H1 (cell line): ENCODE measurements at regions not wholly inside any gene's neighbourhood (a gene's known extent, or its start where the extent isn't known, plus 50 kb on each side); places are given as distances from the start of the nearest gene placed in this dataset.

ENCODE experiments used
- CTCF ChIA-PET: fragments of 300-600 bp; sonication (Branson Sonifier 250); formaldehyde crosslinking; loops from one replicate; lab custom pipeline; 2021; ENCODE audit not compliant: partially characterized antibody; lab: Charles Lee
- POLR2A ChIA-PET: fragments of 300-600 bp; sonication (Branson Sonifier 250); formaldehyde crosslinking; loops from one replicate; lab custom pipeline; 2021; ENCODE audit warnings: inconsistent platforms; ENCODE audit not compliant: partially characterized antibody; lab: Charles Lee
- DNase-seq, 2 experiments: peaks; one replicate each; pipeline versions ENCODE4 v3.0.0 to v3.0.0-alpha.2; 2010 to 2022; ENCODE audit warnings: low spot score in 2 of 2, low read depth in 1 of 2, mixed read lengths in 1 of 2
- FAIRE-seq: peaks from 2 replicates; lab custom pipeline; 2011; peaks lifted over from hg19 to GRCh38; lab: Jason Lieb, UNC
- H2AFZ ChIP-seq: 2 replicates; pipeline ENCODE4 v1.8.1; 2012; ENCODE audit warnings: low read length, inconsistent platforms
- H2AK5ac ChIP-seq: 2 replicates; pipeline ENCODE4 v1.6.1; 2013; ENCODE audit warnings: low read depth, low read length
- H2BK120ac ChIP-seq: replicated peaks from 2 replicates; pipeline ENCODE3; 2013; ENCODE audit warnings: low read depth, low read length, inconsistent platforms
- H2BK12ac ChIP-seq: 2 replicates; pipeline ENCODE4 v1.6.1; 2013; ENCODE audit warnings: low read depth, low read length
- H2BK15ac ChIP-seq: 2 replicates; pipeline ENCODE4 v1.6.1; 2013; ENCODE audit warnings: low read length
- H2BK20ac ChIP-seq: 2 replicates; pipeline ENCODE4 v1.6.1; 2013; ENCODE audit warnings: low read length
- H2BK5ac ChIP-seq: 2 replicates; pipeline ENCODE4 v1.6.1; 2013; ENCODE audit warnings: low read depth, low read length
- H3K14ac ChIP-seq: 2 replicates; pipeline ENCODE4 v1.6.1; 2013; ENCODE audit warnings: inconsistent platforms; ENCODE audit not compliant: insufficient read length
- H3K18ac ChIP-seq: 2 replicates; pipeline ENCODE4 v1.6.1; 2013; ENCODE audit warnings: low read length; ENCODE audit errors: extremely low read depth
- H3K23ac ChIP-seq: 2 replicates; pipeline ENCODE4 v1.6.1; 2013; ENCODE audit warnings: inconsistent platforms; ENCODE audit not compliant: insufficient read length
- H3K23me2 ChIP-seq: 2 replicates; pipeline ENCODE4 v1.6.1; 2013; ENCODE audit warnings: low read depth, low read length
- H3K27ac ChIP-seq: 2 replicates; pipeline ENCODE4 v1.6.1; 2011; ENCODE audit warnings: low read depth, low read length, inconsistent platforms
- H3K27me3 ChIP-seq, 4 experiments: replicated peaks in 1 of 4; 1 replicate in 1 of 4; 2 replicates in 3 of 4; pipeline versions ENCODE4 v1.6.1 to v1.8.1; 2011 to 2013; ENCODE audit warnings: low read length in 3 of 4, mild to moderate bottlenecking in 3 of 4, inconsistent platforms in 2 of 4, mixed read lengths in 2 of 4, moderate library complexity in 1 of 4; ENCODE audit not compliant: control insufficient read depth in 3 of 4, insufficient read depth in 3 of 4; ENCODE audit errors: extremely low read depth in 1 of 4
- H3K36me3 ChIP-seq, 4 experiments: 2 replicates each; pipeline versions ENCODE4 v1.6.1 to v1.8.1; 2011 to 2013; ENCODE audit warnings: mild to moderate bottlenecking in 4 of 4, low read length in 3 of 4, moderate library complexity in 2 of 4, control low read depth in 1 of 4, inconsistent platforms in 1 of 4; ENCODE audit not compliant: insufficient read depth in 4 of 4, control insufficient read depth in 2 of 4
- H3K4ac ChIP-seq: replicated peaks from 2 replicates; pipeline ENCODE3; 2013; ENCODE audit warnings: low read length, low read depth, mixed read lengths, inconsistent platforms; ENCODE audit not compliant: insufficient read length
- H3K4me1 ChIP-seq, 4 experiments: replicated peaks in 1 of 4; 1 replicate in 1 of 4; 2 replicates in 3 of 4; pipeline versions ENCODE4 v1.6.1 to v1.8.1; 2011 to 2013; ENCODE audit warnings: low read length in 3 of 4, inconsistent platforms in 2 of 4, mixed read lengths in 1 of 4; ENCODE audit not compliant: insufficient read depth in 4 of 4, control insufficient read depth in 3 of 4
- H3K4me2 ChIP-seq, 2 experiments: 2 replicates each; pipeline versions ENCODE4 v1.6.1 to v1.8.1; 2011 to 2013; ENCODE audit warnings: low read depth in 2 of 2, low read length in 2 of 2, control low read depth in 1 of 2, inconsistent platforms in 1 of 2, mild to moderate bottlenecking in 1 of 2; ENCODE audit not compliant: insufficient read depth in 1 of 2
- H3K4me3 ChIP-seq, 4 experiments: fragments of 200-600, 300-600 bp in 1 of 4; sonication (generic), shearing (Covaris generic), sonication (Bioruptor Twin) in 1 of 4; 2 replicates each; pipeline versions ENCODE4 v1.5.1 to v1.8.1; 2011 to 2016; ENCODE audit warnings: low read length in 4 of 4, low read depth in 3 of 4, control low read depth in 2 of 4, inconsistent platforms in 2 of 4, mild to moderate bottlenecking in 2 of 4, mixed read lengths in 1 of 4, moderate library complexity in 1 of 4; ENCODE audit not compliant: insufficient read depth in 2 of 4; ENCODE audit errors: extremely low read depth in 1 of 4
- H3K56ac ChIP-seq: replicated peaks from 2 replicates; pipeline ENCODE3; 2013; ENCODE audit warnings: low read depth, mild to moderate bottlenecking, mixed read lengths, low read length, inconsistent platforms; ENCODE audit not compliant: insufficient read length
- H3K79me1 ChIP-seq: 2 replicates; pipeline ENCODE4 v1.6.1; 2013; ENCODE audit warnings: low read depth, low read length, control low read depth
- H3K79me2 ChIP-seq, 2 experiments: 2 replicates each; pipeline versions ENCODE4 v1.6.1 to v1.8.1; 2012 to 2013; ENCODE audit warnings: low read length in 2 of 2, mild to moderate bottlenecking in 2 of 2, inconsistent platforms in 1 of 2; ENCODE audit not compliant: insufficient read depth in 2 of 2, control insufficient read depth in 1 of 2
- H3K9ac ChIP-seq, 4 experiments: replicated peaks in 1 of 4; 1 replicate in 1 of 4; 2 replicates in 3 of 4; pipeline versions ENCODE4 v1.6.1 to v1.8.1; 2011 to 2013; ENCODE audit warnings: low read depth in 3 of 4, low read length in 3 of 4, control low read depth in 2 of 4, mild to moderate bottlenecking in 2 of 4, moderate library complexity in 2 of 4, inconsistent platforms in 1 of 4; ENCODE audit errors: extremely low read depth in 1 of 4
- H3K9me3 ChIP-seq, 2 experiments: 2 replicates each; pipeline versions ENCODE4 v1.6.1 to v1.8.1; 2012 to 2013; ENCODE audit warnings: mild to moderate bottlenecking in 2 of 2, moderate library complexity in 2 of 2, control low read depth in 1 of 2, inconsistent platforms in 1 of 2, low read depth in 1 of 2, low read length in 1 of 2, mixed read lengths in 1 of 2; ENCODE audit not compliant: insufficient read depth in 2 of 2
- H4K20me1 ChIP-seq, 2 experiments: replicated peaks in 1 of 2; 2 replicates each; pipeline versions ENCODE3 to v1.8.1; 2011 to 2013; ENCODE audit warnings: inconsistent platforms in 2 of 2, low read length in 2 of 2, mild to moderate bottlenecking in 1 of 2; ENCODE audit not compliant: insufficient read depth in 2 of 2, control insufficient read depth in 1 of 2
- H4K5ac ChIP-seq: 2 replicates; pipeline ENCODE4 v1.6.1; 2013; ENCODE audit warnings: low read length, low read depth, mixed read lengths, inconsistent platforms; ENCODE audit not compliant: insufficient read length
- H4K8ac ChIP-seq: 2 replicates; pipeline ENCODE4 v1.8.0; 2013; ENCODE audit warnings: mild to moderate bottlenecking, moderate library complexity, low read length, inconsistent platforms; ENCODE audit not compliant: insufficient read depth; ENCODE audit errors: extremely low read depth
- H4K91ac ChIP-seq: replicated peaks from 2 replicates; pipeline ENCODE3; 2013; ENCODE audit warnings: low read length, mixed read lengths, inconsistent platforms; ENCODE audit not compliant: insufficient read length
- ATF3 ChIP-seq: IDR thresholded peaks from 2 replicates; pipeline ENCODE4 v1.6.1; 2011; ENCODE audit warnings: low read depth, mild to moderate bottlenecking, low read length; ENCODE audit not compliant: insufficient read depth
- BACH1 ChIP-seq: IDR thresholded peaks from 2 replicates; pipeline ENCODE4 v1.6.1; 2012; ENCODE audit warnings: low read length, improper control_type of control experiment
- BCL11A ChIP-seq, 2 experiments: IDR thresholded peaks; one replicate each; pipeline ENCODE4 v1.6.1; 2011; ENCODE audit warnings: low read depth in 2 of 2, low read length in 2 of 2, mild to moderate bottlenecking in 2 of 2
- CTCF ChIP-seq, 3 experiments: IDR thresholded peaks; 1 replicate in 2 of 3; 2 replicates in 1 of 3; pipeline versions ENCODE4 v1.5.1 to v1.6.1; 2011; ENCODE audit warnings: low read length in 3 of 3, mild to moderate bottlenecking in 3 of 3, inconsistent platforms in 2 of 3, low read depth in 1 of 3, moderate library complexity in 1 of 3; ENCODE audit not compliant: insufficient read depth in 1 of 3; ENCODE audit errors: control extremely low read depth in 1 of 3
- EP300 ChIP-seq, 2 experiments: IDR thresholded peaks; 1 replicate in 1 of 2; 2 replicates in 1 of 2; pipeline ENCODE4 v1.6.1; 2011 to 2012; ENCODE audit warnings: low read depth in 2 of 2, low read length in 2 of 2, mild to moderate bottlenecking in 2 of 2, borderline replicate concordance in 1 of 2, inconsistent platforms in 1 of 2, moderate library complexity in 1 of 2
- GTF2F1 ChIP-seq: IDR thresholded peaks from 2 replicates; pipeline ENCODE4 v1.6.1; 2012; ENCODE audit warnings: low read depth, low read length, improper control_type of control experiment, borderline replicate concordance
- HDAC2 ChIP-seq, 2 experiments: fragments of 300-600 bp in 1 of 2; sonication (generic) in 1 of 2; IDR thresholded peaks; 2 replicates each; pipeline ENCODE4 v1.6.1; 2011 to 2012; ENCODE audit warnings: low read depth in 2 of 2, low read length in 2 of 2, mild to moderate bottlenecking in 2 of 2, moderate library complexity in 2 of 2, borderline replicate concordance in 1 of 2, inconsistent platforms in 1 of 2
- POU5F1 ChIP-seq: IDR thresholded peaks from 2 replicates; pipeline ENCODE4 v1.6.1; 2011; ENCODE audit warnings: low read depth, mild to moderate bottlenecking, low read length, moderate library complexity
- SIRT6 ChIP-seq: IDR thresholded peaks from one replicate; pipeline ENCODE4 v1.7.1; 2012; ENCODE audit warnings: low read length, inconsistent platforms
- USF2 ChIP-seq: IDR thresholded peaks from 2 replicates; pipeline ENCODE4 v1.6.1; 2011; ENCODE audit warnings: low read length, improper control_type of control experiment
- WGBS, 2 experiments: shearing (Covaris generic) in 1 of 2; methylation state at CpG; one replicate each; pipeline versions ENCODE4 v1.1.6 to v1.1.7; 2013 to 2015; ENCODE audit warnings: low lambda C conversion rate in 2 of 2, mixed read lengths in 2 of 2, inconsistent platforms in 1 of 2, low coverage in 1 of 2, missing lambda C conversion rate in 1 of 2; ENCODE audit not compliant: insufficient replicate concordance in 2 of 2, insufficient coverage in 1 of 2, insufficient read length in 1 of 2; ENCODE audit errors: extremely low coverage in 1 of 2, missing lambda C conversion rate in 1 of 2; 5-methylcytosine and 5-hydroxymethylcytosine counted together

- H2BK12ac ChIP-seq: no peak overlapping the region
- H4K20me1 ChIP-seq: no peaks in the 10 kb centered on the region
- no peak overlapping the region for H2AFZ ChIP-seq
- no peak overlapping the region for H3K14ac ChIP-seq
- H3K79me1 ChIP-seq: no peaks in the 10 kb centered on the region
- H3K27ac ChIP-seq: no peak overlapping the region
- H3K79me2 ChIP-seq: no peaks in the 10 kb centered on the region
- ChIA-PET CTCF (interaction anchor here (0.8 to 2.3 kb wide), 3 partner anchors 8 to 407 kb away, joined by 3 to 5 read pairs (median 4); no protein-coding TSS in a partner anchor), POLR2A (no interaction called here)
- no peak overlapping the region for H3K4me2 ChIP-seq
- 95 to 100% methylated on average over 3 to 4 of the region's 4 CpGs for WGBS, 2 experiments
- no peak overlapping the region for H4K5ac ChIP-seq
- no peak overlapping the region for H2BK5ac ChIP-seq
- no peak overlapping the region for H2BK15ac ChIP-seq
- no peak for FAIRE-seq
- no peak overlapping the region for H3K4me3 ChIP-seq
- no peak for DNase-seq
- no peaks in the 10 kb centered on the region for H3K27me3 ChIP-seq
- H3K36me3 ChIP-seq: no peaks in the 10 kb centered on the region
- H4K8ac ChIP-seq: no peak overlapping the region
- H3K23ac ChIP-seq: no peak overlapping the region
- H3K9me3 ChIP-seq: no peaks in the 10 kb centered on the region
- no peak overlapping the region for H3K4ac ChIP-seq
- H2BK120ac ChIP-seq: no peak overlapping the region
- H3K56ac ChIP-seq: no peak overlapping the region
- H2AK5ac ChIP-seq: no peak overlapping the region
- no peaks in the 10 kb centered on the region for H3K4me1 ChIP-seq
- no peaks in the 10 kb centered on the region; the same call in 1 of the 2 replicates for H3K23me2 ChIP-seq
- H2BK20ac ChIP-seq: no peak overlapping the region
- no peak overlapping the region for H4K91ac ChIP-seq
- no peak overlapping the region for H3K9ac ChIP-seq
- no peak overlapping the region for H3K18ac ChIP-seq
- TF ChIP-seq HDAC2 (IDR thresholded peaks at IDR 0.05; ENCODE audit: borderline replicate concordance in 1 of 2, low read depth in 2 of 2, low read length in 2 of 2) (no peak), GTF2F1 (no peak), SIRT6 (no peak), EP300 (IDR thresholded peaks at IDR 0.05; ENCODE audit: borderline replicate concordance in 1 of 2, low read depth in 2 of 2, low read length in 2 of 2) (no peak), CTCF (IDR thresholded peaks at IDR 0.05; ENCODE audit: control extremely low read depth in 1 of 3, insufficient read depth in 1 of 3, low read depth in 1 of 3, low read length in 3 of 3) (no peak), BCL11A (IDR thresholded peaks at IDR 0.05; ENCODE audit: low read depth in 2 of 2, low read length in 2 of 2) (no peak), ATF3 (no peak), BACH1 (no peak), POU5F1 (no peak), USF2 (no peak)
Measured at GRCh38 chr6:113188962-113189361, 668.2 kb upstream of the MARCKS start.
